M059J (cell line): ENCODE measurements at regions not wholly inside any gene's neighbourhood (a gene's known extent, or its start where the extent isn't known, plus 50 kb on each side); places are given as distances from the start of the nearest gene placed in this dataset.

Experiments
- DNase-seq: peaks from one replicate; pipeline ENCODE4 v3.0.0-alpha.2; 2012; ENCODE audit warnings: low read depth

DNA sequence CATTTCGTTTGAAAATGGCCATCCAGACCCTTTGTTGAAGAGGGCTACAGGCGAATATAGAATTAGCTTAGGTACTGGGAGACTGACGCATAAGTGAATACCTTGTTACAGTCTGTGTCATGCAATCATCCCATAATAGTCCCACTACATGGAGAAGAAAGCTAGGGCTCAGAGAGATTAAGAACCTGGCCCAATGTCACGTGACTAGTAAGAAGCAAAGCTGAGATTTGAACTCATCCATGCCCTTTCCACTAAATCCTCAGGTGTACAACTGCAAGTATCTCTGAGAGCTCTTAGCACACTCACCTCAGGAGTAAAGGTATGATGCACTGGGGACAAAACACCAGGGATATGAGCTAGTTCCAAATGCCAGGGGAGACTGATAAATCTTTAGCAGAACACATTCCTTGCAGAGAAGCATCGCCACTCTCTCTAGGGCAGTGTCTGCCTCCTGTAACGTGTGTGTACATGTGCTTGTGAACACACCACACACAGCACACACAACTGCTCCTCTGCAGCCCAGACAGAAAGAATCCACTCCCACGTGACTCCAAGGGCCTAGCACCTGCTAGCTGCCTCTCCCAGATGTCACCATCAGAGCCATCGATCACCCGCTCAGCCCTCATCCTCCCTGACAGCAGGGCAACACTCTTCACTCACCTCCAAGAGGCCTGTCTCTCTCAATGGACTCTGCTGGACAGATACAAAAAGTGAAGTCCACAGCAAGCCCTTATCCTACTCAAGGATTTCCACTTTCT is 402.8 kb downstream of the NXPE2 start:
- no peak for DNase-seq

DNA sequence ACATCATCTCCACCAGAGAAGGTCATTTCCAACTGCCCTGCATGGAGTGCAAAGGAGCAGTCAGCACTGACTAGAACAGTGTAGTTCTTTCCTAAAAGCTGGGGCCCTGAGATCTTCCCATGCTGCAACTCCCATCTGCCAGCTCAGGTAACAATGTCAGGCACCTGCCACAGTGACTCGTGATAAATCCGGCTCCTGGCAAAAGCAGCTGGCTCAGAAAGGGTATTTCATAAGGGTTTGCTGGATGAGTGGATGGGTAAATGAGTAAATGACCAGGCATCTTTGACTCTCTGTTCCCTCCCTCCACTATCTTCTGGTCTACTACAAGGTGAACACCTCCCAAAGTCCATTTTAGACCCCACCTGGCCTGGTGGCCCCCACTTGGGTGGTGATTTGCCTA is 403.6 kb downstream of the NXPE2 start:
- DNase-seq, result no peak

DNA sequence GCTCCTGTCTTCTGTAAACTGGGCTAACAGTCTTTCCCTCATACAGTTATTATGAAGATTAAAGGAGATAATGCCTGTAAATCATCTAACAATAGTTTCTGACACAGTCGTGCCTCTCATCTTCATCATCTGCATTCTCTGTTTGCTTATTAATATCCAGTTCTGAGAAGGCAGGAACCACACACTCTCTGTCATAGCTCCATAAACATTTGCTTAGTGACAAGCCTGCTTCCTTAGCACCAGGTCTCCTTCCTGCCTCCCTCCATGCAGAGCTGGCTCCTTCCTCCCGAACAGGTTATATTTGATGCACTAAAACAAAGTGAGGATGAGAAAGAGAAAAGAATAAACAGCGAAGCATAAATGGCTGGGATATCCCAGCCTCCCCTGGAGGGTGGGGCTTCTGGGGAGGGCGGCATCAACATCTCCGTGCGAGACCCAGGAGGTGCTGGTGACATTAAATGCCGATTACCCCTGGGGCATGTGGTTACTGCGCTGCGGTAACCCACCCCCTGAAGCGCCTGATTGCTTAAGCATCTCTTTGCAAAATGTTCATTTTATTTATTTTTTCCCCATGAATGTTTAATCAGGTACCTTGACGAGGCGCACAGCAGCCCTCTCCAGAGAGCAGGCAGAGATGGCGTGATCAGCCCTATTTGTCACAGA is 404.9 kb downstream of the NXPE2 start:
- DNase-seq, result peak; percentile 2

GRCh38 chr11:115084231-115084630 is 405.9 kb downstream of the NXPE2 start:
- no peak for DNase-seq

GRCh38 chr11:115085461-115086210 is 407.3 kb downstream of the NXPE2 start:
- no peak for DNase-seq

- no peak for DNase-seq
Observed at GRCh38 chr11:115087791-115088190, 409.5 kb downstream of the NXPE2 start.

DNA sequence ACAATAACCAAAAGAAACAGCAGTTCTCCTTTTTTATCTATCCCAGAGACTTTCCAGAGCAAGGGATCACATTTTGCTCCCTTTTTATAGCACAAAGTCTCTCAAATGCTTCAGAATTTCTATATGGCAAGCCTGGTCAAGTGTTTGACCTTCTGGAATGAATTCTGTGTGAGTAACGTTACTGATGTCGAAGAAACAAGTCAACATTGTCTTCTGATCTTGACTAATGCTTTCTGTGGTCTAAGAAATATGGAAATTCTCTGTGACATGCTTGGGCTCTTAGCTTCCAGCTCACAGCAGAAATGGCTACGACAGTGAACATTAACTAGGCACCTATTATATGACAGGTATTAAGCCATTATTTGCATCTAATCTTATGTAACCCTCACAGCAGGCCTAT is 411.7 kb downstream of the CADM1 start:
- DNase-seq, result no peak

DNA sequence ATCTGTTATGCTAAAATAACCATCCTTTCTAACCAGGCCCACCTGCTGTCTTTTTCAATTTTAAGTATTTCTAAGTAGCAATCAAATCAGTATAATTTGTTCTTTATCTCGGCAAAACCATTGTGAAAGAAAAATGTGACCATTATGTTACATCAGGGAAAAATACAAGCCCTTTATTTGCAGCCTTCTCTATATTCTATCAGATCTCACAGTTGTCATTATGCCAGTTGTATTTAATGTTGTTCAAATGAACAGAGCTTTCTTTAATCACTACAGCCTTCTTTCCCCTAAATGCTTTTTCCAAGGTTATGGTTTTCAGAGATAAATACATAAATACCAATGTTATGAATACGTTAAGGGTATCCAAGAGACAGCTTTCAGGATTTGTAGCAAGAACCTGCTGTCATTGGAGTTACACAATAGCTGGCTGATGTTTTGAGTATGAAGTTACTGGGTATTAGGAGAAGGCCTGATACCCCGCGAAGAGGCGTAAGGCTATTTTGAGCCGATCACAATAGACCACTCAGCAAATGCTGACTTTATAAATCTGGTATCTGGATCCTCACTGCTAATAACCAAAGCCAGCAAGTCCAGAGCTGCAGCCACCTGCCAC is 406.3 kb downstream of the CADM1 start:
- DNase-seq, result no peak

DNA sequence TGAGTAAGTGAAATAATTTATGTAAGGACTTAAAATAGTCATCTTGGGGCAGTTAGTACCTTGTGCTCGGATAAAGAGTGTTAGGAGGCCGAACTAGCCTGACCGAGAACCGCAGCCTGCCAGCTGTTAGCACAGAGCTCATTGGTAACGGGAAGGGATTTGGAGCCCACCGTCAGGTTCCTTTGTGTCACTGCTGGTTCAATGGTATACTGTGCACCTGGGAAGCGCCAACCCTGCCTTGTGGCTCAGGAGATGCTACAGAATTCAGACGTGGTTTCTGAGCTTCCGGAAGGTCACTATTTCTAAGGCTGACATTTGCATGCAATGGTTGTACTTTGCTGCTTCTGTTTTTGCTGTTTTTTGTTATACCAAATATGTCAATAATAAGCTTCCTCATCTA is 403.5 kb downstream of the CADM1 start:
- DNase-seq, result no peak

DNA sequence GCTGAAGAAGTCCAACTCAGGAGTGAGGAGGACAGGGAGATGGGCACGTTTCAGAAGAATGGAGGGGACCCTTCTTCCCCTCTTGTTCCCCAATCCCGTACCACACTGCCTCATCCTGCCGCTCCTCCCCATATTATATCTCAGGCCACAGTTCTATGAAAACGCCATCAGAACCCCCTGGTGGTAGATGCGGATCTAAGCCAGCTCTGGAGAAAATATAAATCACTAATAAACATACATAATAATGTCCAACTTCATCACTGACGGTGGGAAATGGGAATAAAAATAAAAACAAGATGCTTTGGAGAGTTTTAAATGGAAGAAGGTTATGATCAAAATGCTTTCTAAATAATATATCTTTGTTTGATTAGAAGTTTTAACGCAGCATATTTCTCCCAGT is 400.3 kb downstream of the CADM1 start:
- no peak for DNase-seq

DNA sequence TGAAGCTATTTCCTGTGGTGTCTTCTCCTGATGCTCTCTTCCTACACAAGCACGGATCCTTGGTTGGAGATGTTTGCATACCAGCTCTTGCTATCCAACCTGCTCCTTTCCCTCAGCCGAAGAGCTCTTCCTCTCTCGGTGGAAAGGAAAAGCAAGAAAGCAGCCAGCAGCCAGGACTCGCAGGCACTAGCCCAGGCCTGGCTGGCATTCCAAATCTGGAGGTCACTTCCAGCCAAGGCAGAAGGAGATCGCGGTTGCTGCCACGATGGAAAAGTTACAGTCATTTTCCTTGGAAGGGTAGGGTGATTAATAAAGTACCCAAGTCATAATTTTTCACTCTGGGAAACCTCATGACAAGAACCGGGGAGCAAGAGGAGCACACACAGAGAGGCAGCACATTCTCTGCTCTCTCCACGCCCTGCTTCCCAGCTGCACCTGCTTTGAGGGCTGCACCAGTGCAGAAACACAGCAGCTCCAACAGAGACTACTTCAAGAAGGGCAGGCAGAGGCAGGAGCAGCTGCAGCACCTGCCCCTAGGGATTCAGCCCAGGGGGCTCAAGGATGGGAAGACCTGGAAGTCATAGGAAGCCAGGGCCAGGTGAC is 399.3 kb downstream of the CADM1 start:
- no peak for DNase-seq

DNA sequence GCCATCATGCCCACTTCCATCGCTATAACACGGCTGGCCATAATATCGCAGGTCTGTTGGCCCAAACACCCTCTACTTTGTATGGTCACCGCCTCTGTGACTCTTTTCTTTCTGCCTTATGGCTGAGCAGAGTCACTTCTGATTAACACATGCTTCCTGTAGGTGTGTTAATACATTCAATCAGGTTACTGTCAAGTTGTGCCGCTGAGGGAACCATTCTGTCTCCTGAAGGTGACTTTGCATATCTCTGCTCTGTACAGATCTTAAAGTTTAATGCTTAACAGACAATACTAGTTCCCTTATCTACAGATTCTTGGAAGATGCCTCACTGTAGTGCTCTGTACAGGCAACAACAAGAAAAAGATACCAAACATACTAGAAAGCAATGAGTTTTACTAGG is 393.1 kb downstream of the CADM1 start:
- DNase-seq, result no peak

DNA sequence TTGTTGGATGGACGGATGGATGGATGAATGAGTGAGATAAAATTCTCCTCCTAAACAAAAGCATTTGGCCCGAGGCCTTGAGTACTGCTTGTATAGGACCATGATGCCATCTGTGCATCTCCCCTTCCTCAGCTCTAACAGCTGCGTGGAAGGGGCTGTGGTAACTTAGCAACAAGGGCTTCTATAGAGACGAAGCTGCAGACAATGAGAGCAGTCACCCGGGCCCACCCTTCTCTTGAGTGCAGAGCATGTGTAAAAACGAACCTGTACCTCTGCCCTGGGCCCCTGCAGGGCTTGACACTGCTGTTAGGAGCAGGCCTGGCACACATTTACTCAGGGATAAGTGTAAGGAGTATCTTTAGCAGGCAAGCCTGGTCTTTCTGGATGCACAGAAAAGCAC is 391.5 kb downstream of the CADM1 start:
- no peak for DNase-seq

- DNase-seq, result no peak
Observed at GRCh38 chr11:115117956-115118493, 386.2 kb downstream of the CADM1 start.

GRCh38 chr11:115119146-115119545 is 385.1 kb downstream of the CADM1 start:
- no peak for DNase-seq
